Upper lobe of right lung (tissue), 1 donor: ENCODE measurements at regions not wholly inside any gene's neighbourhood (a gene's known extent, or its start where the extent isn't known, plus 50 kb on each side); places are given as distances from the start of the nearest gene placed in this dataset.
A peak's percentile ranks its signal among the peaks of the same experiment; 100 is the strongest.

Source experiments
- ATAC-seq: fragments of 200-7000 bp; cut with Tn5 transposase; one replicate; pipeline ENCODE4 v1.9.1; 2020; ENCODE audit warnings: mild to moderate bottlenecking, moderate library complexity
- DNase-seq: peaks from one replicate; pipeline ENCODE4 v3.0.0-alpha.2; 2020
- H3K27ac ChIP-seq: fragments of 200-600 bp; one replicate; pipeline ENCODE4 v1.8.0; 2022
- H3K27me3 ChIP-seq: fragments of 200-600 bp; one replicate; pipeline ENCODE4 v1.8.0; 2022; ENCODE audit warnings: mild to moderate bottlenecking
- H3K36me3 ChIP-seq: fragments of 200-600 bp; one replicate; pipeline ENCODE4 v1.8.0; 2022
- H3K4me1 ChIP-seq: fragments of 200-600 bp; one replicate; pipeline ENCODE4 v1.8.0; 2022
- H3K4me3 ChIP-seq: fragments of 200-600 bp; one replicate; pipeline ENCODE4 v1.8.0; 2022; ENCODE audit warnings: mild to moderate bottlenecking
- H3K9me3 ChIP-seq: fragments of 200-600 bp; one replicate; pipeline ENCODE4 v1.8.0; 2022
- CTCF ChIP-seq: fragments of 200-600 bp; IDR thresholded peaks from one replicate; pipeline ENCODE4 v1.8.0; 2022; ENCODE audit warnings: antibody characterized with exemption
- intact Hi-C: fragments of 100-400 bp; cut with DNase I; formaldehyde crosslinking; loops from one replicate; pipeline ENCODE4 v1.11.0; 2022
- donor health status: DM: no; HTN: yes; CAD: no; lungs with severe emphysema.

GRCh38 chr2:235162837-235163197, 211.0 kb downstream of the SH3BP4 start:
- Histone ChIP-seq H3K9me3 (no peaks in the 10 kb centered on the region), H3K27ac (no peak overlapping the region), H3K36me3 (no peaks in the 10 kb centered on the region), H3K4me1 (no peaks in the 10 kb centered on the region), H3K4me3 (no peak overlapping the region), H3K27me3 (no peaks in the 10 kb centered on the region)
- no peak for TF ChIP-seq CTCF
- ATAC-seq (no peak), DNase-seq (no peak)
- intact Hi-C loops: no loop called here

- no peak for TF ChIP-seq CTCF
- Histone ChIP-seq H3K4me1 (no peaks in the 10 kb centered on the region), H3K27me3 (no peaks in the 10 kb centered on the region), H3K9me3 (no peaks in the 10 kb centered on the region), H3K27ac (no peak overlapping the region), H3K4me3 (no peak overlapping the region), H3K36me3 (no peaks in the 10 kb centered on the region)
- DNase-seq (no peak), ATAC-seq (no peak)
- intact Hi-C loops: no loop called here
These were observed 213.3 kb downstream of the SH3BP4 start for GRCh38 chr2:235165136-235165535.

GRCh38 chr2:235165631-235166030, 213.8 kb downstream of the SH3BP4 start:
- Histone ChIP-seq H3K36me3 (no peaks in the 10 kb centered on the region), H3K4me1 (no peaks in the 10 kb centered on the region), H3K4me3 (no peak overlapping the region), H3K27me3 (no peaks in the 10 kb centered on the region), H3K27ac (no peak overlapping the region), H3K9me3 (no peaks in the 10 kb centered on the region)
- DNase-seq (no peak), ATAC-seq (no peak)
- TF ChIP-seq CTCF: no peak
- intact Hi-C loops: no loop called here

- Histone ChIP-seq H3K4me1 (no peaks in the 10 kb centered on the region), H3K9me3 (no peaks in the 10 kb centered on the region), H3K4me3 (no peak overlapping the region), H3K27ac (no peak overlapping the region), H3K36me3 (no peaks in the 10 kb centered on the region), H3K27me3 (no peaks in the 10 kb centered on the region)
- no peak for TF ChIP-seq CTCF
- peak; percentile 74 for ATAC-seq
- intact Hi-C loops: no loop called here
- no peak for DNase-seq
These were observed 216.6 kb downstream of the SH3BP4 start for GRCh38 chr2:235168174-235168979.

GRCh38 chr2:235170016-235170415, 218.2 kb downstream of the SH3BP4 start:
- Histone ChIP-seq H3K4me3 (no peak overlapping the region), H3K36me3 (no peaks in the 10 kb centered on the region), H3K9me3 (no peaks in the 10 kb centered on the region), H3K27me3 (no peaks in the 10 kb centered on the region), H3K27ac (no peak overlapping the region), H3K4me1 (no peaks in the 10 kb centered on the region)
- no peak for ATAC-seq
- intact Hi-C loops: no loop called here
- TF ChIP-seq CTCF: no peak
- no peak for DNase-seq
